ENCODE measurements at regions not wholly inside any gene's neighbourhood (a gene's known extent, or its start where the extent isn't known, plus 50 kb on each side); places are given as distances from the start of the nearest gene placed in this dataset.

DNA sequence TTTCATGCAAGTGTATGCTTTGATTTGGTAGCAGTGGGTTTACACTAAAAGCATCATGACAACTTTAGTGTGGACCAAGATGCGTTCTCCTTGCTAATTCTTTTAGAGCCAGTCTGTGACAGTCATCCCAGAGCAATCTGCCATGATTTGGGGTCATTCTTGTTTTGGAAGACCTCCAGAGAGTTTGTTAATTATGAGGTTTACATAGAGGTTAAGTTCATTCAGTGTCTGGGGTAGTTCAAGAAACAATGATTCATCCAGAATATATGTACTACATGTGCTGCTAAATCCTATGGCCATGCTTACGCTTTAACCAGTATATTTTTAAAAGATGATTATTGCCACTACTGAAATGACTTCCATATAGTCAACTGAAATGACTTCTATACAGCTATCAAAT, 328.5 kb upstream of the AGA start:
- Histone ChIP-seq H3K4me1 (ENCODE audit: control insufficient read depth in 2 of 3, insufficient read depth in 2 of 3, low read depth in 1 of 3, low read length in 3 of 3) (no peaks in the 10 kb centered on the region), H3K4me3 (ENCODE audit: low read length in 3 of 3) (no peak overlapping the region), H3K27ac (ENCODE audit: low read depth in 2 of 2, low read length in 2 of 2) (no peak overlapping the region), H3K27me3 (ENCODE audit: control insufficient read depth, insufficient read depth, low read length) (no peaks in the 10 kb centered on the region), H3K9me3 (ENCODE audit: control insufficient read depth in 2 of 3, insufficient read depth in 1 of 3, low read length in 3 of 3) (no peaks in the 10 kb centered on the region), H3K36me3 (ENCODE audit: control insufficient read depth in 2 of 3, insufficient read depth in 3 of 3, low read length in 3 of 3) (no peaks in the 10 kb centered on the region), H3K9ac (ENCODE audit: low read length in 3 of 3) (no peak overlapping the region)
- no peak for FAIRE-seq
- intact Hi-C loops (cut with DNase I) = no loop called here
- DNase-seq = no peak
- TF ChIP-seq, protein P1, sequence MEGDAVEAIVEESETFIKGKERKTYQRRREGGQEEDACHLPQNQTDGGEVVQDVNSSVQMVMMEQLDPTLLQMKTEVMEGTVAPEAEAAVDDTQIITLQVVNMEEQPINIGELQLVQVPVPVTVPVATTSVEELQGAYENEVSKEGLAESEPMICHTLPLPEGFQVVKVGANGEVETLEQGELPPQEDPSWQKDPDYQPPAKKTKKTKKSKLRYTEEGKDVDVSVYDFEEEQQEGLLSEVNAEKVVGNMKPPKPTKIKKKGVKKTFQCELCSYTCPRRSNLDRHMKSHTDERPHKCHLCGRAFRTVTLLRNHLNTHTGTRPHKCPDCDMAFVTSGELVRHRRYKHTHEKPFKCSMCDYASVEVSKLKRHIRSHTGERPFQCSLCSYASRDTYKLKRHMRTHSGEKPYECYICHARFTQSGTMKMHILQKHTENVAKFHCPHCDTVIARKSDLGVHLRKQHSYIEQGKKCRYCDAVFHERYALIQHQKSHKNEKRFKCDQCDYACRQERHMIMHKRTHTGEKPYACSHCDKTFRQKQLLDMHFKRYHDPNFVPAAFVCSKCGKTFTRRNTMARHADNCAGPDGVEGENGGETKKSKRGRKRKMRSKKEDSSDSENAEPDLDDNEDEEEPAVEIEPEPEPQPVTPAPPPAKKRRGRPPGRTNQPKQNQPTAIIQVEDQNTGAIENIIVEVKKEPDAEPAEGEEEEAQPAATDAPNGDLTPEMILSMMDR (IDR thresholded peaks at IDR 0.05; ENCODE audit: borderline replicate concordance, extremely low read depth, insufficient read depth) = no peak

DNA sequence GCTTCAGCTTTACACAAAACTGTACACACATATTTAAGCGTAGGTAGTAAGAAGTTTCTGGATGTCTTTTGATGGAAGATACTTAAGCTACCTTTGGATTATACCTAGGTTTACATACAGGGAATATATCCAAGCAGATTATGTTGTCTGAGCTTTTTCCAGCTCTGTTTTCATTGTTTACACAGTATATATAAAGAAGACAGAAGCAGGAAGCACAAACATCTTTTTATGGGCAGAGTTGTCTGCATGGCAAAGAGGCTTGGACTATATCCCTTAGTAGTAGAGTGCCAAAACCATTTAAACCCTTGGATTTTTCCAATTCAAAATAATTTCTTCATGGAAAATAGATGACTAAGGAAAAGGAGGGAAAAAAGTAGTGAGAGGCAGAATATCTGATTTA, 329.4 kb upstream of the AGA start:
- Histone ChIP-seq H3K27ac (ENCODE audit: low read depth in 2 of 2, low read length in 2 of 2) (no peak overlapping the region), H3K9me3 (ENCODE audit: control insufficient read depth in 2 of 3, insufficient read depth in 1 of 3, low read length in 3 of 3) (no peaks in the 10 kb centered on the region), H3K4me1 (ENCODE audit: control insufficient read depth in 2 of 3, insufficient read depth in 2 of 3, low read depth in 1 of 3, low read length in 3 of 3) (no peaks in the 10 kb centered on the region), H3K27me3 (ENCODE audit: control insufficient read depth, insufficient read depth, low read length) (no peaks in the 10 kb centered on the region), H3K36me3 (ENCODE audit: control insufficient read depth in 2 of 3, insufficient read depth in 3 of 3, low read length in 3 of 3) (no peaks in the 10 kb centered on the region), H3K4me3 (ENCODE audit: low read length in 3 of 3) (no peak overlapping the region), H3K9ac (ENCODE audit: low read length in 3 of 3) (no peak overlapping the region)
- intact Hi-C loops (cut with DNase I) = no loop called here
- FAIRE-seq = no peak
- DNase-seq = no peak
- TF ChIP-seq, protein P1 (IDR thresholded peaks at IDR 0.05; ENCODE audit: borderline replicate concordance, extremely low read depth, insufficient read depth) = no peak

DNA sequence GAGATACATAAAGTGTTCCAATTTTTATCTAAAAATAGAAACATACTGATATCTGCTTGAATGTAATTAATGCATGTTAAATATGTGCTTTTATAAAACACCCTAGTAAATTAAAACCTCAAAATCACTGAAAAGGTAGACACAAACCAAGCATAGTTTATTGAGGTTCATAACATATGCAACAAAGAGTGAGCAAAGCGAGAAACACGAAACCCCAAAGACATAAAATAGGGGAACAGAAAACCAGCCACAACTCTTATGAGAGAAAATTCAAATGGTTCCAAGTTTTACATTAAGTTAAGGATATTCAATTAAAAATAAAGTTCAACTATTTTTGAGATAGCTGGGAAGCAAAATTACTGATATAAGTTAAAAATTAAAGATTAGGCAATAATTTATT, 336.4 kb upstream of the AGA start:
- Histone ChIP-seq H3K27ac (ENCODE audit: low read depth in 2 of 2, low read length in 2 of 2) (no peak overlapping the region), H3K9ac (ENCODE audit: low read length in 3 of 3) (no peak overlapping the region), H3K9me3 (ENCODE audit: control insufficient read depth in 2 of 3, insufficient read depth in 1 of 3, low read length in 3 of 3) (peaks cover 0 to 4% (median 0%) of the 10 kb centered on the region in 3 donors), H3K4me3 (ENCODE audit: low read length in 3 of 3) (no peak overlapping the region), H3K4me1 (ENCODE audit: control insufficient read depth in 2 of 3, insufficient read depth in 2 of 3, low read depth in 1 of 3, low read length in 3 of 3) (no peaks in the 10 kb centered on the region), H3K27me3 (ENCODE audit: control insufficient read depth, insufficient read depth, low read length) (no peaks in the 10 kb centered on the region), H3K36me3 (ENCODE audit: control insufficient read depth in 2 of 3, insufficient read depth in 3 of 3, low read length in 3 of 3) (no peaks in the 10 kb centered on the region)
- no peak for FAIRE-seq
- no peak for DNase-seq
- intact Hi-C loops (cut with DNase I) = no loop called here
- TF ChIP-seq, protein P1 (IDR thresholded peaks at IDR 0.05; ENCODE audit: borderline replicate concordance, extremely low read depth, insufficient read depth) = no peak

DNA sequence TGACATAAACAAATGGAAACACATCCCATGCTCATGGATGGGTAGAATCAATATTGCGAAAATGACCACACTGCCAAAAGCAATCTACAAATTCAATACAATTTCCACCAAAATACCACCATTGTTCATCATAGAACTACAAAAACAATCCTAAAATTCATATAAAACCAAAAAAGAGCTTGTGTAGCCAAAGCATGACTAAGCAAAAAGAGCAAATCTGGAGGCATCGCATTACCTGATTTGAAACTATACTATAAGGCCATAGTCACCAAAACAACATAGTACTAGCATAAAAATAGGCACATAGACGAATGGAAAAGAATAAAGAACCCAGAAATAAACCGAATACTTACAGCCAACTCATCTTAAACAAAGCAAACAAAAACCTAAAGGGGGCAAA, 342.8 kb upstream of the AGA start:
- no peak overlapping the region for H3K27ac ChIP-seq (ENCODE audit: low read depth in 2 of 2, low read length in 2 of 2)
- no peak overlapping the region for H3K9ac ChIP-seq (ENCODE audit: low read length in 3 of 3)
- no peaks in the 10 kb centered on the region for H3K36me3 ChIP-seq (ENCODE audit: control insufficient read depth in 2 of 3, insufficient read depth in 3 of 3, low read length in 3 of 3)
- H3K4me3 ChIP-seq (ENCODE audit: low read length in 3 of 3) = no peak overlapping the region
- FAIRE-seq (no peak), DNase-seq (no peak)
- peaks cover 0 to 4% (median 0%) of the 10 kb centered on the region in 3 donors for H3K9me3 ChIP-seq (ENCODE audit: control insufficient read depth in 2 of 3, insufficient read depth in 1 of 3, low read length in 3 of 3)
- H3K4me1 ChIP-seq (ENCODE audit: control insufficient read depth in 2 of 3, insufficient read depth in 2 of 3, low read depth in 1 of 3, low read length in 3 of 3) = no peaks in the 10 kb centered on the region
- intact Hi-C loops (cut with DNase I) = no loop called here
- TF ChIP-seq, protein P1 (IDR thresholded peaks at IDR 0.05; ENCODE audit: borderline replicate concordance, extremely low read depth, insufficient read depth) = no peak
- no peaks in the 10 kb centered on the region for H3K27me3 ChIP-seq (ENCODE audit: control insufficient read depth, insufficient read depth, low read length)

All from kidney (tissue), 13 donors.